HEK293 (cell line): ENCODE measurements at regions not wholly inside any gene's neighbourhood (a gene's known extent, or its start where the extent isn't known, plus 50 kb on each side); places are given as distances from the start of the nearest gene placed in this dataset.

Experiments
- CTCF ChIA-PET: fragments of 350-600 bp; formaldehyde crosslinking; extraction: SDS; loops from one replicate; lab custom pipeline; 2021; ENCODE audit warnings: antibody characterized with exemption; lab: Yijun Ruan, JAX
- POLR2A ChIA-PET: fragments of 300-600 bp; formaldehyde crosslinking; extraction: SDS; loops from one replicate; lab custom pipeline; 2020; ENCODE audit warnings: antibody characterized with exemption, inconsistent platforms; lab: Yijun Ruan, JAX
- H3K27ac ChIP-seq: fragments of 200-500 bp; sonication (Bioruptor generic); 2 replicates; pipeline ENCODE4 v1.5.1; 2014; ENCODE audit warnings: low read depth, low read length, control low read depth, inconsistent platforms; ENCODE audit errors: extremely low read depth
- H3K36me3 ChIP-seq, 2 experiments: fragments of 200-500 bp in 1 of 2; sonication (Bioruptor generic) in 1 of 2; 1 replicate in 1 of 2; 2 replicates in 1 of 2; pipeline ENCODE4 v1.5.1; 2014 to 2017; ENCODE audit warnings: inconsistent platforms in 2 of 2, low read length in 2 of 2; ENCODE audit not compliant: control insufficient read depth in 2 of 2, insufficient read depth in 1 of 2
- H3K4me1 ChIP-seq: fragments of 200-500 bp; sonication (Bioruptor generic); 2 replicates; pipeline ENCODE4 v1.5.1; 2014; ENCODE audit warnings: mild to moderate bottlenecking, low read length, inconsistent platforms; ENCODE audit not compliant: control insufficient read depth, insufficient read depth
- H3K4me3 ChIP-seq: 2 replicates; pipeline ENCODE4 v1.5.1; 2011; ENCODE audit warnings: low read depth, mild to moderate bottlenecking, control low read depth, low read length, moderate library complexity
- H3K9me3 ChIP-seq: fragments of 200-500 bp; sonication (Bioruptor generic); 2 replicates; pipeline ENCODE4 v1.5.1; 2014; ENCODE audit warnings: low read depth, low read length, inconsistent platforms; ENCODE audit not compliant: control insufficient read depth, insufficient read depth
- KLF1 ChIP-seq: fragments of 450-650 bp; formaldehyde crosslinking; IDR thresholded peaks from 2 replicates; pipeline ENCODE4 v1.5.1; 2016; ENCODE audit warnings: missing biosample characterization, missing genetic modification characterization
- KLF16 ChIP-seq: fragments of 450-650 bp; formaldehyde crosslinking; IDR thresholded peaks from 2 replicates; pipeline ENCODE4 v1.5.1; 2017; ENCODE audit warnings: missing biosample characterization, missing genetic modification characterization
- RBAK ChIP-seq: fragments of 450-650 bp; formaldehyde crosslinking; IDR thresholded peaks from 2 replicates; pipeline ENCODE4 v1.5.1; 2016; ENCODE audit warnings: missing biosample characterization, missing genetic modification characterization
- SCRT1 ChIP-seq: fragments of 450-650 bp; formaldehyde crosslinking; IDR thresholded peaks from 2 replicates; pipeline ENCODE4 v1.5.1; 2016; ENCODE audit warnings: missing biosample characterization, missing genetic modification characterization, borderline replicate concordance
- ZFP37 ChIP-seq: fragments of 450-650 bp; formaldehyde crosslinking; IDR thresholded peaks from 2 replicates; pipeline ENCODE4 v1.5.1; 2016; ENCODE audit warnings: missing biosample characterization, missing genetic modification characterization
- ZFP41 ChIP-seq: fragments of 450-650 bp; formaldehyde crosslinking; IDR thresholded peaks from 2 replicates; pipeline ENCODE4 v1.5.1; 2016; ENCODE audit warnings: missing biosample characterization, missing genetic modification characterization, borderline replicate concordance
- ZFP69B ChIP-seq: fragments of 450-650 bp; formaldehyde crosslinking; IDR thresholded peaks from 2 replicates; pipeline ENCODE4 v1.5.1; 2016; ENCODE audit warnings: missing biosample characterization, missing genetic modification characterization
- ZNF114 ChIP-seq: fragments of 450-650 bp; formaldehyde crosslinking; IDR thresholded peaks from 2 replicates; pipeline ENCODE4 v1.5.0; 2017; ENCODE audit warnings: missing biosample characterization, missing genetic modification characterization
- ZNF169 ChIP-seq: fragments of 450-650 bp; formaldehyde crosslinking; IDR thresholded peaks from 2 replicates; pipeline ENCODE4 v1.5.1; 2016; ENCODE audit warnings: missing biosample characterization, missing genetic modification characterization
- ZNF214 ChIP-seq: fragments of 450-650 bp; formaldehyde crosslinking; IDR thresholded peaks from 2 replicates; pipeline ENCODE4 v1.5.1; 2017; ENCODE audit warnings: missing biosample characterization, mild to moderate bottlenecking, missing genetic modification characterization, borderline replicate concordance
- ZNF311 ChIP-seq: fragments of 450-650 bp; formaldehyde crosslinking; IDR thresholded peaks from 2 replicates; pipeline ENCODE4 v1.5.1; 2017; ENCODE audit warnings: missing biosample characterization, missing genetic modification characterization, borderline replicate concordance
- ZNF501 ChIP-seq: fragments of 450-650 bp; formaldehyde crosslinking; IDR thresholded peaks from 2 replicates; pipeline ENCODE4 v1.5.1; 2016; ENCODE audit warnings: missing biosample characterization, missing genetic modification characterization
- ZNF549 ChIP-seq: fragments of 450-650 bp; IDR thresholded peaks from 2 replicates; pipeline ENCODE4 v1.5.1; 2018; ENCODE audit warnings: missing biosample characterization, missing genetic modification characterization, mild to moderate bottlenecking, inconsistent platforms, moderate library complexity
- ZNF585B ChIP-seq: fragments of 450-650 bp; formaldehyde crosslinking; IDR thresholded peaks from 2 replicates; pipeline ENCODE4 v1.5.1; 2016; ENCODE audit warnings: missing biosample characterization, missing genetic modification characterization
- ZNF670 ChIP-seq: fragments of 450-650 bp; formaldehyde crosslinking; IDR thresholded peaks from 2 replicates; pipeline ENCODE4 v1.5.1; 2016; ENCODE audit warnings: missing biosample characterization, missing genetic modification characterization, low read depth
- ZNF843 ChIP-seq: fragments of 450-650 bp; formaldehyde crosslinking; IDR thresholded peaks from 2 replicates; pipeline ENCODE4 v1.5.1; 2016; ENCODE audit warnings: missing biosample characterization, missing genetic modification characterization
- TF ChIP-seq, protein P1 (sequence below): fragments of 450-650 bp; formaldehyde crosslinking; IDR thresholded peaks from 2 replicates; pipeline ENCODE4 v1.5.1; 2016; ENCODE audit warnings: missing biosample characterization, missing genetic modification characterization
- TF ChIP-seq, protein P2 (sequence below): fragments of 450-650 bp; formaldehyde crosslinking; IDR thresholded peaks from 2 replicates; pipeline ENCODE4 v1.5.1; 2017; ENCODE audit warnings: missing biosample characterization, missing genetic modification characterization

DNA sequence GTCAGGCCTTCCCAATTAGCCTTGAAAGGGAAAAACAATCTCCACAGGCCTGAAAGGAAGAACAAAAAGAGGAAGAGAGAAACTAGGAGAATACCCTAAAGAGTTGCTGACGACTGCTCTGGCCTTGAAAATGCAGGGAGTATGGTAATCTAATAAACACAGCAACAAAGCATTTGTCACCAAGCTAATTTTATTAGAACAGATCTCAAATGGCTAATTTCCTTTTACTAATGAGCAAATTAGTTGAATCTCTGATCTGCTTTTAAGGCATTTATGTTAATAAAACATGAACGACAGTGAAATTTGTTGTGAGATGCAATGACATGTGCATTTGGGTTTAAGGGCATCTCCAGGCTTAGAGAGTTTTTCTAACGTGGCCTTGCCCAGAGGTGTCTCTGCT, 212.2 kb downstream of the BUD13 start:
- Histone ChIP-seq H3K27ac (no peak overlapping the region), H3K36me3 (no peaks in the 10 kb centered on the region), H3K9me3 (no peaks in the 10 kb centered on the region), H3K4me1 (no peaks in the 10 kb centered on the region), H3K4me3 (no peak overlapping the region)
- ChIA-PET POLR2A (no interaction called here), CTCF (no interaction called here)
- TF ChIP-seq ZFP41 (tag by site-specific recombination) (no peak), ZNF549 (tag by site-specific recombination) (no peak), ZFP69B (tag by site-specific recombination) (no peak), ZNF670 (tag by site-specific recombination) (no peak), KLF1 (tag by site-specific recombination) (no peak), ZNF501 (tag by site-specific recombination) (no peak), ZNF585B (tag by site-specific recombination) (no peak), RBAK (tag by site-specific recombination) (no peak), ZNF843 (tag by site-specific recombination) (no peak)
- TF ChIP-seq, protein P1, sequence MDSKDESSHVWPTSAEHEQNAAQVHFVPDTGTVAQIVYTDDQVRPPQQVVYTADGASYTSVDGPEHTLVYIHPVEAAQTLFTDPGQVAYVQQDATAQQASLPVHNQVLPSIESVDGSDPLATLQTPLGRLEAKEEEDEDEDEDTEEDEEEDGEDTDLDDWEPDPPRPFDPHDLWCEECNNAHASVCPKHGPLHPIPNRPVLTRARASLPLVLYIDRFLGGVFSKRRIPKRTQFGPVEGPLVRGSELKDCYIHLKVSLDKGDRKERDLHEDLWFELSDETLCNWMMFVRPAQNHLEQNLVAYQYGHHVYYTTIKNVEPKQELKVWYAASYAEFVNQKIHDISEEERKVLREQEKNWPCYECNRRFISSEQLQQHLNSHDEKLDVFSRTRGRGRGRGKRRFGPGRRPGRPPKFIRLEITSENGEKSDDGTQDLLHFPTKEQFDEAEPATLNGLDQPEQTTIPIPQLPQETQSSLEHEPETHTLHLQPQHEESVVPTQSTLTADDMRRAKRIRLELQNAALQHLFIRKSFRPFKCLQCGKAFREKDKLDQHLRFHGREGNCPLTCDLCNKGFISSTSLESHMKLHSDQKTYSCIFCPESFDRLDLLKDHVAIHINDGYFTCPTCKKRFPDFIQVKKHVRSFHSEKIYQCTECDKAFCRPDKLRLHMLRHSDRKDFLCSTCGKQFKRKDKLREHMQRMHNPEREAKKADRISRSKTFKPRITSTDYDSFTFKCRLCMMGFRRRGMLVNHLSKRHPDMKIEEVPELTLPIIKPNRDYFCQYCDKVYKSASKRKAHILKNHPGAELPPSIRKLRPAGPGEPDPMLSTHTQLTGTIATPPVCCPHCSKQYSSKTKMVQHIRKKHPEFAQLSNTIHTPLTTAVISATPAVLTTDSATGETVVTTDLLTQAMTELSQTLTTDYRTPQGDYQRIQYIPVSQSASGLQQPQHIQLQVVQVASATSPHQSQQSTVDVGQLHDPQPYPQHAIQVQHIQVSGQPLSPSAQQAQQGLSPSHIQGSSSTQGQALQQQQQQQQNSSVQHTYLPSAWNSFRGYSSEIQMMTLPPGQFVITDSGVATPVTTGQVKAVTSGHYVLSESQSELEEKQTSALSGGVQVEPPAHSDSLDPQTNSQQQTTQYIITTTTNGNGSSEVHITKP (tag by site-specific recombination) = no peak
- TF ChIP-seq, protein P2, sequence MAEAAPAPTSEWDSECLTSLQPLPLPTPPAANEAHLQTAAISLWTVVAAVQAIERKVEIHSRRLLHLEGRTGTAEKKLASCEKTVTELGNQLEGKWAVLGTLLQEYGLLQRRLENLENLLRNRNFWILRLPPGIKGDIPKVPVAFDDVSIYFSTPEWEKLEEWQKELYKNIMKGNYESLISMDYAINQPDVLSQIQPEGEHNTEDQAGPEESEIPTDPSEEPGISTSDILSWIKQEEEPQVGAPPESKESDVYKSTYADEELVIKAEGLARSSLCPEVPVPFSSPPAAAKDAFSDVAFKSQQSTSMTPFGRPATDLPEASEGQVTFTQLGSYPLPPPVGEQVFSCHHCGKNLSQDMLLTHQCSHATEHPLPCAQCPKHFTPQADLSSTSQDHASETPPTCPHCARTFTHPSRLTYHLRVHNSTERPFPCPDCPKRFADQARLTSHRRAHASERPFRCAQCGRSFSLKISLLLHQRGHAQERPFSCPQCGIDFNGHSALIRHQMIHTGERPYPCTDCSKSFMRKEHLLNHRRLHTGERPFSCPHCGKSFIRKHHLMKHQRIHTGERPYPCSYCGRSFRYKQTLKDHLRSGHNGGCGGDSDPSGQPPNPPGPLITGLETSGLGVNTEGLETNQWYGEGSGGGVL (tag by site-specific recombination) = no peak

DNA sequence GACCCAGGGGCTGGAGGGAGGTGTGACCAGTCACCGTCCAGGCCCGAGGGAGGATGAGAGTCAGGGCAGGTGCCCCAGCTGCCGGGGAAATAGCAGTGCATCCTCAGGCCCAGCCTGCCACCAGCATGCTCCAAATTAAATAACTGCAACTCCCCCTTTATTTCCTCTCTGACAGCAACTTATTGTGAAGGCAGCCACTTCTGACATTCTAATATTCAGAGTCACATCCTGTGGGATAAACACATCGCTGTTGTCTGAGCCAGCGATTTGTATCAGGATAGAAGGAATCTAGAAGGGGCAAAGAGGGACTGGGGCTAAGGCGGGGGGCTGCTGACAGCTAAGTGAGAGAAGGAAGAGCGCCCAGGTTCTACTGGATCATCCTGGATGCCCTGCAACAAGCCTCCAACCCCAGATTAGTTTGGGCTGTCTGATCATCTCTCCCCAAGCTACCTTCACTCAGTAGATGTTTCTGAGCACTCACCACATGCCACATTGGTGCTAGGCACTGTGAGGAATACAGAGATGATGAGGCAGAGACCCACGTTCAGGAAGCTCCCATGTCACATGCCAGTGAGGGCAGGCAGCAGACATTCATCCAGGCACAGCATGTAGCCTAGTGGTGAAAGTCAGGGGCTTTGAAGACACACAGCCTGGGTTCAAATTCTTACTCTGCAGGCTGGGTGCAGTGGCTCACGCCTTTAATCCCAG, 214.1 kb downstream of the BUD13 start:
- ChIA-PET CTCF (interaction anchor here (0.7 kb wide), 1 partner anchor 792 kb away, joined by 3 read pairs; no protein-coding TSS in a partner anchor), POLR2A (no interaction called here)
- Histone ChIP-seq H3K36me3 (no peaks in the 10 kb centered on the region), H3K4me3 (no peak overlapping the region), H3K4me1 (no peaks in the 10 kb centered on the region), H3K9me3 (no peaks in the 10 kb centered on the region), H3K27ac (no peak overlapping the region)
- TF ChIP-seq SCRT1 (tag by site-specific recombination) = no peak
- TF ChIP-seq KLF16 (tag by site-specific recombination) = no peak
- no peak for TF ChIP-seq ZNF169 (tag by site-specific recombination)
- no peak for TF ChIP-seq ZNF114 (tag by site-specific recombination)
- TF ChIP-seq ZNF311 = no peak
- no peak for TF ChIP-seq ZFP37 (tag by site-specific recombination)
- no peak for TF ChIP-seq ZNF214 (tag by site-specific recombination)
